ENCODE measurements at regions not wholly inside any gene's neighbourhood (a gene's known extent, or its start where the extent isn't known, plus 50 kb on each side); places are given as distances from the start of the nearest gene placed in this dataset.

- no peak for TF ChIP-seq CTCF (IDR thresholded peaks at IDR 0.05)
- no peak for TF ChIP-seq POLR2A (IDR thresholded peaks at IDR 0.05)
These were observed 302.1 kb downstream of the RPAP3 start for GRCh38 chr12:47403681-47404080.
